HCT116 (cell line): ENCODE measurements at regions not wholly inside any gene's neighbourhood (a gene's known extent, or its start where the extent isn't known, plus 50 kb on each side); places are given as distances from the start of the nearest gene placed in this dataset.

ENCODE experiments used
- CBX3 ChIP-seq: IDR thresholded peaks from 2 replicates; pipeline ENCODE4 v1.6.1; 2012; ENCODE audit warnings: low read depth
- EGR1 ChIP-seq: IDR thresholded peaks from 2 replicates; pipeline ENCODE4 v1.6.1; 2012; ENCODE audit warnings: low read depth
- ELF1 ChIP-seq: IDR thresholded peaks from 2 replicates; pipeline ENCODE4 v1.6.1; 2012; ENCODE audit warnings: low read depth, borderline replicate concordance
- EZH2 ChIP-seq: fragments of 200-600 bp; sonication (generic); IDR thresholded peaks from 2 replicates; pipeline ENCODE4 v1.6.1; 2017; ENCODE audit warnings: antibody characterized with exemption, mixed run types
- EZH2phosphoT487 ChIP-seq: fragments of 200-600 bp; IDR thresholded peaks from 2 replicates; pipeline ENCODE4 v1.6.1; 2018; ENCODE audit warnings: antibody characterized with exemption, borderline replicate concordance
- FOSL1 ChIP-seq: IDR thresholded peaks from 2 replicates; pipeline ENCODE4 v1.6.1; 2012; ENCODE audit warnings: low read depth
- JUND ChIP-seq: IDR thresholded peaks from 2 replicates; pipeline ENCODE4 v1.6.1; 2012
- POLR2A ChIP-seq: IDR thresholded peaks from 2 replicates; pipeline ENCODE4 v1.7.0; 2011; ENCODE audit warnings: borderline replicate concordance; ENCODE audit not compliant: insufficient read depth, insufficient read length; ENCODE audit errors: extremely low read depth
- POLR2AphosphoS5 ChIP-seq: IDR thresholded peaks from 2 replicates; pipeline ENCODE4 v1.6.1; 2011; ENCODE audit warnings: mild to moderate bottlenecking, low read depth, low read length, moderate library complexity
- RAD21 ChIP-seq: IDR thresholded peaks from 2 replicates; pipeline ENCODE4 v1.6.1; 2012; ENCODE audit warnings: low read depth, mild to moderate bottlenecking
- SRF ChIP-seq: IDR thresholded peaks from 2 replicates; pipeline ENCODE4 v1.6.1; 2012; ENCODE audit warnings: low read depth
- TF ChIP-seq, protein P1 (sequence below), 3 experiments: fragments of 200-600 bp in 1 of 3; sonication (generic) in 1 of 3; IDR thresholded peaks in 2 of 3; conservative IDR thresholded peaks in 1 of 3; 2 replicates each; pipeline ENCODE4 v1.5.1; 2012 to 2017; ENCODE audit warnings: low read depth in 2 of 3, low read length in 2 of 3, antibody characterized with exemption in 1 of 3, borderline replicate concordance in 1 of 3, control low read depth in 1 of 3, mild to moderate bottlenecking in 1 of 3, mixed read lengths in 1 of 3, mixed run types in 1 of 3, moderate library complexity in 1 of 3; ENCODE audit not compliant: insufficient read depth in 1 of 3
- TF ChIP-seq, protein P2 (sequence below): IDR thresholded peaks from 2 replicates; pipeline ENCODE4 v1.6.1; 2012; ENCODE audit warnings: low read depth
- TF ChIP-seq, protein P3 (sequence below): IDR thresholded peaks from 2 replicates; pipeline ENCODE4 v1.6.1; 2012

DNA sequence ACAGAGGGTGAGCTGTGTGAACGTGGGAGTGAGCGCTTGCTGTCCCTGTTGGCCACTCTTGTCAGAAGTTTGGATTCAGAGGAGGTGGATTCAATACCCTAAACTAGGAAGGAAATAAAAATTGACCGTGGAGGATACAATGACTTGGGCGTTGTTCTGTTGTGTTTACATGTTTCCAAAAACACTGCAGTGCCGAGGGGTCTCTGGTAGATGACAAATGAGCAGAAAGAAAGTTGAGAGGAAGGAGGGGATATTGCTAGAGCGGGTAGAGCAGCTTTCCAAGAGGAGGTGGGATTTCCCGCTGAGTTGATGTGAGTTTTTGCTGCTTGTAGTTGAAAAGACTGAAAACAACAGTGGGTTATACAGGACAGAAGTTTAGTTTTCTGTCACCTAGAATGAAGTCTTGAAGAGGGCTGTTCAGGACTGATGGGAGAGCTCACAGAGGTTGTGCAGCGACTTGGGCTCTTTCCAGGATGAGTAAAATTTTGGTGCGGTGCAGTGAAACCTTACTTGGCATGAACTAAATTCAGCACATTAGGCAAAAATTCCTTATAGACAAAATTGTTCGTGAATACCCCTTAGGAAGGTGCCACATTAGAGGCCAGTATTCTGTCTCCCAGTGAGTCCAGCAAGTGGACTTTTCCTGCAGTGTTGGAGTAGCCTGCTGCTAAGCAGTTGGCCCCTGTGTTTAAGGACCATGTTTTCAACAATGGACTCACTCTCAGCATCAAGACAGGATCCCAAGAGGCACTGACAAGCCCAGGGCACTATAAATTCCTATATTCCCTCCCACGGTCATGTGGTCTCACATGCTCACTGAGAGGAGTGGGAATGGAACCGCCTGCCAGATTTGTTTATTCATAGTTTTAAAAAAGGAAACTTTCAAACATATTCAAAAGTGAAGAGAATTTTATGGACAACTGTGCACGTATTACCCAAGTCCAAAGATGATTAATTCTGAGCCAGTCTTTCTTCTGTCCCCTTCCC, 435.0 kb upstream of the C2CD4B start:
- TF ChIP-seq, protein P1, sequence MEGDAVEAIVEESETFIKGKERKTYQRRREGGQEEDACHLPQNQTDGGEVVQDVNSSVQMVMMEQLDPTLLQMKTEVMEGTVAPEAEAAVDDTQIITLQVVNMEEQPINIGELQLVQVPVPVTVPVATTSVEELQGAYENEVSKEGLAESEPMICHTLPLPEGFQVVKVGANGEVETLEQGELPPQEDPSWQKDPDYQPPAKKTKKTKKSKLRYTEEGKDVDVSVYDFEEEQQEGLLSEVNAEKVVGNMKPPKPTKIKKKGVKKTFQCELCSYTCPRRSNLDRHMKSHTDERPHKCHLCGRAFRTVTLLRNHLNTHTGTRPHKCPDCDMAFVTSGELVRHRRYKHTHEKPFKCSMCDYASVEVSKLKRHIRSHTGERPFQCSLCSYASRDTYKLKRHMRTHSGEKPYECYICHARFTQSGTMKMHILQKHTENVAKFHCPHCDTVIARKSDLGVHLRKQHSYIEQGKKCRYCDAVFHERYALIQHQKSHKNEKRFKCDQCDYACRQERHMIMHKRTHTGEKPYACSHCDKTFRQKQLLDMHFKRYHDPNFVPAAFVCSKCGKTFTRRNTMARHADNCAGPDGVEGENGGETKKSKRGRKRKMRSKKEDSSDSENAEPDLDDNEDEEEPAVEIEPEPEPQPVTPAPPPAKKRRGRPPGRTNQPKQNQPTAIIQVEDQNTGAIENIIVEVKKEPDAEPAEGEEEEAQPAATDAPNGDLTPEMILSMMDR (IDR thresholded peaks at IDR 0.05 in 2 of 3, conservative IDR thresholded peaks at IDR 0.05 in 1 of 3; ENCODE audit: borderline replicate concordance in 1 of 3, insufficient read depth in 1 of 3, low read depth in 2 of 3, low read length in 2 of 3): no peak
- TF ChIP-seq POLR2A (no peak), RAD21 (no peak), EZH2 (no peak), CBX3 (no peak), JUND (no peak), POLR2AphosphoS5 (no peak), ELF1 (no peak), FOSL1 (no peak), EZH2phosphoT487 (no peak), SRF (no peak), EGR1 (no peak)
- TF ChIP-seq, protein P2, sequence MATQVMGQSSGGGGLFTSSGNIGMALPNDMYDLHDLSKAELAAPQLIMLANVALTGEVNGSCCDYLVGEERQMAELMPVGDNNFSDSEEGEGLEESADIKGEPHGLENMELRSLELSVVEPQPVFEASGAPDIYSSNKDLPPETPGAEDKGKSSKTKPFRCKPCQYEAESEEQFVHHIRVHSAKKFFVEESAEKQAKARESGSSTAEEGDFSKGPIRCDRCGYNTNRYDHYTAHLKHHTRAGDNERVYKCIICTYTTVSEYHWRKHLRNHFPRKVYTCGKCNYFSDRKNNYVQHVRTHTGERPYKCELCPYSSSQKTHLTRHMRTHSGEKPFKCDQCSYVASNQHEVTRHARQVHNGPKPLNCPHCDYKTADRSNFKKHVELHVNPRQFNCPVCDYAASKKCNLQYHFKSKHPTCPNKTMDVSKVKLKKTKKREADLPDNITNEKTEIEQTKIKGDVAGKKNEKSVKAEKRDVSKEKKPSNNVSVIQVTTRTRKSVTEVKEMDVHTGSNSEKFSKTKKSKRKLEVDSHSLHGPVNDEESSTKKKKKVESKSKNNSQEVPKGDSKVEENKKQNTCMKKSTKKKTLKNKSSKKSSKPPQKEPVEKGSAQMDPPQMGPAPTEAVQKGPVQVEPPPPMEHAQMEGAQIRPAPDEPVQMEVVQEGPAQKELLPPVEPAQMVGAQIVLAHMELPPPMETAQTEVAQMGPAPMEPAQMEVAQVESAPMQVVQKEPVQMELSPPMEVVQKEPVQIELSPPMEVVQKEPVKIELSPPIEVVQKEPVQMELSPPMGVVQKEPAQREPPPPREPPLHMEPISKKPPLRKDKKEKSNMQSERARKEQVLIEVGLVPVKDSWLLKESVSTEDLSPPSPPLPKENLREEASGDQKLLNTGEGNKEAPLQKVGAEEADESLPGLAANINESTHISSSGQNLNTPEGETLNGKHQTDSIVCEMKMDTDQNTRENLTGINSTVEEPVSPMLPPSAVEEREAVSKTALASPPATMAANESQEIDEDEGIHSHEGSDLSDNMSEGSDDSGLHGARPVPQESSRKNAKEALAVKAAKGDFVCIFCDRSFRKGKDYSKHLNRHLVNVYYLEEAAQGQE: no peak
- TF ChIP-seq, protein P3, sequence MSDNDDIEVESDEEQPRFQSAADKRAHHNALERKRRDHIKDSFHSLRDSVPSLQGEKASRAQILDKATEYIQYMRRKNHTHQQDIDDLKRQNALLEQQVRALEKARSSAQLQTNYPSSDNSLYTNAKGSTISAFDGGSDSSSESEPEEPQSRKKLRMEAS: no peak
